ENCODE measurements at regions not wholly inside any gene's neighbourhood (a gene's known extent, or its start where the extent isn't known, plus 50 kb on each side); places are given as distances from the start of the nearest gene placed in this dataset.
"Not testable (repeated sequence)": the region's sequence is repeated elsewhere in the genome, so short reads cannot be mapped to it uniquely, and the experiment has no call there.

DNA sequence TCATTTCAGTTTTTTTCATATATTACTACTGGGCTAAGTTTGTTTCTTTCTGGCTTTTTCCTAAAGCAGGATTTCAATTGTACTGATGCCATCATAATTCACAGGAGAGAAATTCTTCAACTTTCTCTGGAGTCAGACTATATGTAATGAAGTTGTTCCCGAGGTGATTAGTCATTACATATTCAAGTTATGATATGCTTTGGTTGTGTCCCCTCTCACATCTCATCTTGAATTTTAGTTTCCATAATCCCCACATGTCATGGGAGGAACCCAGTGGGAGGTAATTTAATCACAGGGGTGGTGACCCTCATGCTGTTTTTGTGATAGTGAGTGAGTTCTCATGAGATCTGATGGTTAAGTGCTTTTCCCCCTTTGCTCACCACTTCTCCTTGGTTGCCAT, 227.5 kb upstream of the LRIG3 start:
- no peak for DNase-seq (ENCODE audit: low read depth)

DNA sequence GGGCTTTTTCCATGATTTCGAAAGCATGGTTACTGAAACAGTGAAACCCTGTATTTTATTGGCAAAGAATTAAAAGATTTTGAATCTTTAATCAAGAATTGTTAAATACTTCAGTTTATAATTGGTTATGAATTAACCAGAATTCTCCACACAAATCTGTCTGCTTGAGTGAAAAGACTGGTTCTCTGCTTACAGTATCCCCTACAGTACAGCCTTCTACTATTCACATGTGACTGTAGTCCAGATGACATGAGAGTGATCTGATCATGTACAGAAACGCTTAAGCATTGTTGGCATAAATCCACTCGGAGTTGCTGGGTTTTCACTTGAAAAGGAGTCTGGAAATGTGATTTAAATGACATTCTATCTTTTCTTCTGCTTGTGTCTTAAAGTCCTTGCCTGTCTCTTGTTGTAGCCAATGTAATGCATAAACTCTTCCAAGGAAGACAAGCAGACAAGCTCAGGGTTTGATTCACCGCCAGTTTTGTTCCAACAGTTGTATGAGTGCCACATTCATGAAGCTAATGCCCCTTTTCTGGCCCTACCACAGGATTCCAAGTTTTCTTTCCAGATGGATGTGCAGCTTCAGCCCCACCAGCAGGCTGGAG, 222.0 kb upstream of the LRIG3 start:
- no peak for DNase-seq (ENCODE audit: low read depth)

DNA sequence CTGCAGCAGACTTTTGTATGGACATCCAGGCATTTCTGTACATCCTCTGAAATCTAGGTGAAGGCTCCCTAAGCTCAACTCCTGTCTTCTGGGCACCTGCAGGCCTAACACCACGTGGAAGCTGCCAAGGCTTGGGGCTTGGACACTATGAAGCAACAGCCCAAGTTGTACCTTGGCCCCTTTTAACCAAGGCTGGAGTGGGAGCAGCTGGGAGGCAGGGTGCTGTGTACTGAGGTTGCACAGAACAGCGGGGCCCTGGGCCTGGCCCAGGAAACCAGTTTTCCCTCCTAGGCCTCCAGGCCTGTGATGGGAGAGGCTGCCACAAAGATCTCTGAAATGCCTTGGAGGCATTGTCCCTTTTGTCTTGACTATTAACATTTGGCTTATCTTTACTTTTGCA, 214.4 kb upstream of the LRIG3 start:
- DNase-seq (ENCODE audit: low read depth): no peak

DNA sequence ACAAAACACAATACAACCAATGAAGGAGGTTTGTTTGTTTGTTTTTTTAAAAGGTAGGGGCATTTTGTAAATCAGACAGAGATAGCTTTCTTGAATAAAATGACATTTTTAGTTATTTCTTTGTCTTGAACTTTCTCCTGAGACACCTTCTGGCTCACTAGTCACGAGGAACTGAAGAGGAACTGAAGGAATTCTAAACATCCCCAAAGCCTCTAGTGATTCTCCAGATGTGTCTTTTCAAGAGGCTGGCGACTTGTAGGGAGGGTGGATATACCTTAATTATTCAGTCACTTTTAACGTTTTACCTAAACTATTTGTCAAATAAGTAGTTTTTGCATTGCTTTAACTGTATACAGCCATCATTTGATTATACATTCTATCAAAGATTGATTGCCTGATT, 211.2 kb upstream of the LRIG3 start:
- no peak for DNase-seq (ENCODE audit: low read depth)

DNA sequence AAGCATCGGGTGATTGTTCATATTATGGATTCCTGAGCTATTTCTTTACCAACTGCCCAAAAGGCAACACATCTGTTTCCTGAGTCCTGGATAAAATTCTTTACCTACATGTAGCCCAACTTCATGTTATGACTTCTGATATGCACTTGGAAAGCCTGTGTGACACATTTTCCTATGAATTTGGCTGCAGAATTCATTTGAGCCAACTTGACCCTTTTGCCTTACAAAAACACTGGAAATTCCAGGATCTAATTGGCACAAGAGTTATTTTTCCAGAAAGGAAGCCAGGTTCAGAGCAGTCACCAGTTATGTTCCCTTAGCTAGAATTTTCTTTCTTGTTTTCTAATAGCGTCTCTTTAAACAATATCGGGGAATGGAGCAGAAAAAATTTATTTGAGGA, 202.5 kb upstream of the LRIG3 start:
- no peak for DNase-seq (ENCODE audit: low read depth)

DNA sequence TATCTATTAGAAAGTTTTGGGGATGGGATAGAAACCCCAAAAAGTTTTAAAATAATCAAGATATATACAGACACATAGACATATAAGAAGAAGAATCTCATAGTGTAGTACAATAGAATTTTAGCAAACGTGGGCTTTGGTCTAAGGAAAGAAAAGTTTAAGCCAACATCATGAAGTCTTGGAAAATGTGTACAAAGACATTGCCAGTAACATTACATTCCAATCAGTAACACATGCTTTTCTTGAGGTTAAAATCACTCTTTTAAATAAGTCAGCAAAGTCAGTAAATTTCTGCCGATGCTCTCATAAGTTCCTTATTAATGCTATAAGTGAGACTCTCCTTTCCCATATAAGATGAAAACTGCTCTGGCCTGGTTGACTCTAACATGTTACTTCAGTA, 201.1 kb upstream of the LRIG3 start:
- DNase-seq (ENCODE audit: low read depth): no peak

DNA sequence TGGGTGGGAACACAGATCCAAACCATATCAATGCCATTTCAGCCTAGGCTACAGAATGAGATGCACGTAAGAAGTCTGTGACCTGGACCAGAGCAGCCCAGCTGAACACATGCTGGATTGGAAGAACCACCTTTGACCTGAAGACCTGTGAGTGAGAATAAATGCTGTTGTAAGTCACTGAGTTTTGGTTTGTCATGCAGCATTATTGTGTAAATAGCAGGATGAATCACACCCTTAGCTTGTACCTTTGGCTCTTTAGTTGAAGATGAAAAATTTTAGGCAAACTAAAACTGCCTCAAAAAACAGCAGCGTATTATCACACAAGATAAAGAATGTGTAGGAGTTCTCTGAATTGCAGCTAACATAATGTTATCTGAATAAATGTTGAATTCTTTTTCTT, 199.4 kb upstream of the LRIG3 start:
- DNase-seq (ENCODE audit: low read depth): no peak

DNA sequence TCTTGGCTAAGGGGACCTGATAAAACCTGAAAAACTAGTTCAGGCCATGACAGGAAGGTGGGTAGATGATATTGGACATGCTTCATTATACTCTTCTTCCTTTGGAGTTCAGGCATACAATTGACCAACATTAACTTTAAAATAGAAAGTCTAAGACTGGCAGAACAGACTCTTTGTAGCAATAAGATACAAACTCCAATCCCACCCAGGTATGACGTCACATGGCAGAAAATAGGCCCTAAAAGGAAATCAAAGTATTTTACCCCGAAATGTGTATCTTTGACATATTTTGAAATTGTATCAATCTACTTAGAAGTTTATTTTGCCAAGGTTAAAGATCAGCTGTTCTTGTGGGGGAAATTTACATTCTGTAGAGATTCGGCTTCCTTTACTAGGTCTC, 198.1 kb upstream of the LRIG3 start:
- DNase-seq (ENCODE audit: low read depth): no peak

DNA sequence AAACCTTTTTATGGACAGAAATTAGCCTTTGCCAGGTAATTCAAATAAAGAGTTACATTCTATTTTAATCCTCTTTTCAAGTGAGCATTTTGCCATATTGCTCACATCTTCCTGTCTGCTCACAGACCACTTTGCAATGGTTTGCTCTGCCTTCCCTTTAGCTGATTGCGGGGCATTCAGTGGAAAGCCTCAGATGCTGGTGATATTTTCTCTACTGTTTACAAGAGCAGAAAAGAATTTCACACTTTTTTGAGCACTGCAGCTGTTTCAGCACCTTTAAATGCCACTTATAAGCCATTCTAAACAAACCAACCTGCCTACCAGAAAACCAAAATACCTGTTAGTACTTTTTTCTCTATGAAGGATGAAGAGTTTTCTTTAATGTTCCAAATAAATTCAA, 195.7 kb upstream of the LRIG3 start:
- no peak for DNase-seq (ENCODE audit: low read depth)

DNA sequence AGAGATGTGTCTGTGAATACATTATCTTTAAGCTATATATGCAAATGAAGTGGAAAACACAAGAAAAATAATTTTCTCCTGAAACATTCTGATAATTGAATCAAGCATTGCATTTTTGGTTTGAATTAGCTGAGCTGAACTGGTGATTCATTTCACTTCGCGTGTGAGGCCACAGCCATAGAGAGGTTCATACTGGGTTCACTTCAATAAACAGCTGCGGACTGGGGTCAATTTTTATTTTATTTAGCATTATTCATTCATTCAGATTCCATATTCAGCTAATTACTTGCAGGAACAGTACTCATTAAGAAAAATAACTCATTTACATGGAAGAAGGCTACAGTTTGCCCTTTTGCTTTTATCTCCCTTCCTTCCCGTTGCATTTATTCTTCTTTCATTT, 195.2 kb upstream of the LRIG3 start:
- DNase-seq (ENCODE audit: low read depth): no peak

DNA sequence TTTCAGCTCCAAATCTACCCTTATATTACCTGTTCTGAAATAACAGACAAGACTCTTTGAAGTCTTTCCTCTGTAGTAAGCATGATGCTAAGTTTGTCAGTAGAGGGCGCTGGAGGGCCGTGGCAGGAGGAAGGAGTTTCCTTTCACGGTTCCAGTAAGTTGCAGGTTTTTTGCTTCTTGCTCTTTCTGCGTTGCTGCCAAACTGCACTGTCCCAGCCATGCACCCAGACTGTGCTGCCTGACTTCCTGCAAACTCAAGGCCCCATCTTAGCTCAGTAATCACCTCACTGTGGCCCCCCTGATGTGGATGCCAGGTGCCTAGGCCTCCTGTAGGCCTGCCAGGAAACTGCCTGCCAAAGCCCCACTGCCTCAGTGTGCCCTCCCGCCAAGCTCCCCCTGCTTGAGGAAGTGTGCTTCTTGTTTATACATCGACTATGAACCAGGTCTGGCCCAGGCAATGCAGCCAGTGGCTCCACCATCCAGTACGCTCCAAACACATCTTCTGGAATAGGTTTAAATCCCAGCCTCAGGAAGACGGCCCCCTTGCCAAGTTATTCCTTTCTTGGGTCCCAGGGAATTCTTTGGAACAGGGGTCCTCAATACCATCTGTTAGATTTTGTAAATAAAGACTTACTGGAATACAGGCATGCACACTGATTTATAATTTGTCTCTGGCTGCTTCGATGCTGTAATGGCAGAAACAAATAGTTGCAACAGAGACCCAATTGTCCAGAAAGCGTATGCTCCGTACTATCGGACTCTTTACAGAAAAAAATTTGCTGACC, 193.7 kb upstream of the LRIG3 start:
- DNase-seq (ENCODE audit: low read depth): peak; percentile 32

DNA sequence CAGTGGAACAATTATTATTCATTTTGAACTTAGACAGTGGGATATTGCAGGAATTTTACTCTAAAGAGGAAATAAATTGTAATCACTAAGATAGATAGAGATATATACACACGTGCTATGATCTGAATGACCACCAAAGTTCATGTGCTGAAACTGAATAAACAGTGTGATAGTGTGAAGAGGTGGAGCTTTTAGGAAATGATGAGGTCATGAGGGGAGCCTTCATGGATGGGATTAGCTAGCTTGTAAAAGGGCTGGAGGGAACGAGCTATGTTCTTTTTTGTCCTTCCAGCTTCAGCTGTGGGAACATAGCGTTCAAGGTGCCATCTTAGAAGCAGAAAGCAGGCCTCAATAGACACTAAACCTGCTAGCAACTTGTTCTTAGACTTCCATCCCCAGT, 191.5 kb upstream of the LRIG3 start:
- DNase-seq (ENCODE audit: low read depth): no peak

DNA sequence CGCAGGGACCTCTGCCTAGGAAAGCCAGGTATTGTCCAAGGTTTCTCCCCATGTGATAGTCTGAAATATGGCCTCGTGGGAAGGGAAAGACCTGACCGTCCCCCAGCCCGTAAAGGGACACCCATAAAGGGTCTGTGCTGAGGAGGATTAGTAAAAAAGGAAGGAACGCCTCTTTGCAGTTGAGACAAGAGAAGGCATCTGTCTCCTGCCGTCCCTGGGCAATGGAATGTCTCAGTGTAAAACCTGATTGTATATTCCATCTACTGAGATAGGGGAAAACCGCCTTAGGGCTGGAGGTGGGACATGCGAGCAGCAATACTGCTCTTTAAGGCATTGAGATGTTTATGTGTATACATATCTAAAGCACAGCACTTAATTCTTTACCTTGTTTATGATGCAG, 188.2 kb upstream of the LRIG3 start:
- not testable (repeated sequence) for DNase-seq (ENCODE audit: low read depth)

DNA sequence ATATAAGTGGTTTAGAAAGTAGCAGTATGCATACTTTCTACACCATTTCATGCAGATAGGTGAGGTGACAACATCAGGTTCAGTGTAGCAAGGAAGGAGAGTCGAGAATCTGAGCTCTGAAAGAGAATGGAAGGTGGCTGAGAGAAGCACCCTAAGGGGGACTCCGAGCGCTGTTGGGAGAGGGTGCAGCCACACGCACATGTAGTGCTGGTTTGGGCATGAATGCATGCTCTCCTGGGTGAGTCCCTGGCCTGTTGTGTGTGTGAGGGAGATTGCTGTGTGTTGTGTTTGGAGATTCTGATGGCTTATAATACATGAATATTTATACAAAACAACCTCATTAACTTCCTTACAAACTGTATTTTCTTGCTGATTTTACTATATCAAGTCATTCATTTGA, 180.3 kb upstream of the LRIG3 start:
- no peak for DNase-seq (ENCODE audit: low read depth)

DNA sequence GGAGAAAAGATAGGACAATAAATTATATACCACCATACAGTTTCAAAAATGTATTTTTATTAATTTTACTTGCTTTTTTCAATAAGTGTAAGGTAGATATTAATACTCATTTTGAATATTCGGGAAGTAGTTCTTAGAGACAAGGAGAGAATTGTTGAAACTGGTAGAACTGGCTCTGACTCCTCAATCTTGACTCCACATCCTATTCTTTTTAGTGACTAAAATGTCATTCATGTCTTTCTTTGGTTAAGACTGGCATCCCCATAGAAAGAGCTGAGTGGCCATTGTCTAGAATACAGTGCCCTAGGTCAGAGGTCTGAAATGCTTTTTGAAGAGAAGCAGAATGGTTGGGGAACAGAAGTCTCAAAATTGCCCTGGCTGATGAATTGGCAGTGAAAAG, 177.6 kb upstream of the LRIG3 start:
- no peak for DNase-seq (ENCODE audit: low read depth)

DNA sequence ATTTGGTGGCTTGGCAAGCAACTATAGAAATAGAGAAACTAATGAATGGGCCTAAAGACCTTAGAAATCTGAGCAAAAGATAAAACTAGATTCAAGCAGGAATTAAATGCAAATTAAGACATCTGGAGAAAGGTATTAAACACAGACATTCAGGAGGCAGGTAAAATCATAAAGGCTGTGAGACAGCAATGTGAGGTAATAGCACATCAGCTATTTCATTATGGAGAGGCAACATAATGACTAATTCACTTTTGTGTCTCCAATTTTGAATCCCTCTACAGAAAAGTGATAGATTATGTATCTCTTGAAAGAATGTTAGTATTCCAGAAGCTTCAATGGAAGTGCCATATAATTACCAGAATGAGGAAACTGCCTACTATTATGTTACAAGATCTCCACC, 175.9 kb upstream of the LRIG3 start:
- no peak for DNase-seq (ENCODE audit: low read depth)

DNA sequence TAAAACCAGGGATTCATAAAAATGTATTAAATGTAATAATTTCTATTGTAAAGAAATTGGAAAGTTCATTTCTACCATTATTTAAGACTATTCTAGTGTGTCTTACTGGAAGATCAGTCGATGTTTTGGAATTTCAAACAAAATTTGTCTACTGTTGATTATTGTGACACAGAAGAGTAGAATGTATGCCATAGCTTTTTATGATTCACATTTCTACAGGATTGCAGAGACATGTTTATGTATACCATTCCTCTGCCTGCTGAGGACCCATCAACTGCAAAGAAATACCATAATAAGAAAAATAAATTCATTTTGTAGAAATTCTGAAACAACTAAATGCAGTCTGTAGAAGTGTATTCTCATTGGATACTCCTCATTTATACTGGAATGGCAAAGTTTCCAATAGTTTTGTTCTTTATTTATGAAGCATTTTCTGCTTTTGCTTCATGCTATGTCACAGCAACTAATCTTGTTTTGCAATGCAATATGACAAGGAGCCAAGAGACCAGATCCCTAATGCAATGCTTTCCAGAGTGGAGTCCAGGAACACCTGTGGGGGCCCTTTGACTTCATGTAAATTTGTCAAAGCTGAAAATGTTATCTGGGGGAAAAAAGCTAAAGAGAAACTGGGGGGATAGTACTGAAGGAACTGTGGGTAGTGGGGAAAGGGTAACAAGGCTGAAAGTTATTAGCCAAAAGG, 172.9 kb upstream of the LRIG3 start:
- no peak for DNase-seq (ENCODE audit: low read depth)

DNA sequence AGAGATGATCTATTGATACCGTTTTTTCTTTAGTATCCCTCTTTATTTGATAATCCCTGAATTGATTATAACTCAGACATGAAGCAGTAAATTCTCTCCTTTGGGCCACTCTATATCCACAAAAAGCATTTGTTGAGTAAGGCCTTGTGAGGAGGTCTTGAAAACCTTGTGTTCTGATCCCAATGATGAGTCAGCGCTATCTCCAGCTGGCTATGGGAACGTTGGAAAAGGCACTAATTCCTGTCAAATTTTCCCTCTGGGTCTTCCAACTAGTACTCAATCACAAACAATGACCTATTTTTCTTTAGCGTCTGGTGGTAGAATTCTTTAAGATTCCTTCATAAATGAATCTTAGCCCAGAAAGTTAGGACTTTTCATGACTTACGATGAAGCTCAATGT, 168.4 kb upstream of the LRIG3 start:
- DNase-seq (ENCODE audit: low read depth): no peak

DNA sequence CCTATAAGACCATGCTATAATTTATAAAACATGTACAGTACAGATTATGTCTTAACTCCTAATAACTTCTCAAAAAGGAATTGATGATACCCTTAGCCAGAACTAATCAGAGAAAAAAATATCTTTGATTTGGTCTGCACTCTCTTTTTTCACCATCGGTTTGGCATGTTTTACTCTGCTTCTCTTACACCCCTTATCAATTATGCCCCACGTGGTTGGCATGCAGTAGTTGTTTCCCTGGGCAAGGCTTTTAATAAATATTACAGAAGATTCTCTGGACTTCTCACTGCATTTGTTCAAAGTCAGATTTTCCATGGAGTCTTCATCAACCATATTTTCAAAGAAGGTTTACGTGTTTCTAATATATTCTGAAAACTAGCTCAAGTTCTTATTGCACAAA, 167.4 kb upstream of the LRIG3 start:
- no peak for DNase-seq (ENCODE audit: low read depth)

DNA sequence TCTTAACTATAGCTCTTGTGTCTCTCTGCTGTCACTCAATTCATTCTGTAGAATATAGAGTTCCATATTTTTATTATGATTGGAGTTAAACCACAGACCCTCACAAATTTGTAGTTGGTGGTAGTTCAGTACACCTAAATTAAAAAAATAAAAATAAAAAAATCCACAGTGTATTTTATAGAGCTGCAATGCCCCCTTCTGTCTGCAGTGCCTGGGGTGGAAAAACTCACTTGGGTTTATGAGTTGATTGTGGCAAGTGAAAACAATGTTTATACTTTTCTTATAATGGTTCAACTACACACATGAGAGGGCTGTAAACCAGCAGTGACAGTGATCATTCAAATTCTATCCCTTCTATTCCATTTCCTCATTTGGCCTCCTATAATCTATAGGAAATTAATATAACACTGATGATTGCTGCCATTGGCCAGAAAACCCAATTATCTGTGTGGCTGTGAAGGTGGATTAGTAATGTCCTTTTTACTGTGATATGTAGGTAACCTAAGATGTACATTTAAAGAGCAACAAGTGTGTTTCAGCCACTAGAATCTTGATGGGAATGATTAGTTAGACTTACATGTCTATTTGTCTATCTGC, 166.9 kb upstream of the LRIG3 start:
- no peak for DNase-seq (ENCODE audit: low read depth)

DNA sequence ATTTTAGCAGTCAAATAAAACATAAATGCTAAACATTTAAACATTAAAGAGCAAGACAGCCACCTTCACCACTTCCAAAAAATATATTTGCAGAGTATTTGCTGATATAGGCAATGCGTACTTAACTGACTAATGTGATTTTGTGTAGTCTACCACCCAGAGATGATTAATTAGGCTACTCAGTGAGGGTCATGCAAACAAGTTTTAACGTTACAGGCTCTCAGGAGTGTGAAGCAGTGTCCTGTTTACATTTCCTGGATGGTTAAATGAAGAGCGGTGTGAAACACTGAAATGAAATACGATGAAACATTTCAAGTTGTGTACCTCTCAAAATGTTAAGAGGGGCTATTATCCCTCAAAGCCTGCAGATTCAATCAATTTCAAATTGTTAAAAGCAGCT, 165.8 kb upstream of the LRIG3 start:
- no peak for DNase-seq (ENCODE audit: low read depth)

DNA sequence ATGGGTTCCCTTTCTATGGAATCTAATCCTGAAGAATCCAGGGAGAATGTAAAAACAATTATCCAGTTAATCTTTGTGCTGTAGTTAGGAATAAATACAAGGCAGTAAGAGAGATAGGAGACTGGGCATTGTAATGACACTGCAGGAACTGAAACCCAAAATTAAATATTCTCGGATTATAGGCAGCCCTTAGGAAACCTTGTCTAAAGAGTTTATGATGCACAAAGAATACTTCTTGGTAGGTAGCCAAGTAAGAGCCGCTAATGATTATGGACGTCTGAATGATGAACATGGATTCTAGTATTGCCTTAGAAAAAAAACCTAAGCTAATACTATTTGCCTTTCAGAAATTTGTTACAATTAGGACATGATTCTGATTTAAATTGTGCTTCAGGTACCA, 165.4 kb upstream of the LRIG3 start:
- no peak for DNase-seq (ENCODE audit: low read depth)
